Hepatocyte (in vitro differentiated cells): ENCODE measurements at regions not wholly inside any gene's neighbourhood (a gene's known extent, or its start where the extent isn't known, plus 50 kb on each side); places are given as distances from the start of the nearest gene placed in this dataset.

Experiments used
- EZH2 ChIP-seq: fragments of 200-600 bp; sonication (generic); IDR thresholded peaks from 2 replicates; pipeline ENCODE4 v1.6.1; 2016; ENCODE audit warnings: antibody characterized with exemption, mild to moderate bottlenecking, borderline replicate concordance
- EZH2phosphoT487 ChIP-seq: fragments of 200-600 bp; sonication (generic); IDR thresholded peaks from one replicate; pipeline ENCODE4 v1.6.1; 2018; ENCODE audit warnings: antibody characterized with exemption, mild to moderate bottlenecking, low read depth, moderate library complexity; ENCODE audit not compliant: unreplicated experiment, severe bottlenecking
- TF ChIP-seq, protein P1 (sequence below): fragments of 200-600 bp; sonication (generic); IDR thresholded peaks from 2 replicates; pipeline ENCODE4 v1.5.1; 2016; ENCODE audit warnings: antibody characterized with exemption, mild to moderate bottlenecking; ENCODE audit not compliant: poor library complexity

DNA sequence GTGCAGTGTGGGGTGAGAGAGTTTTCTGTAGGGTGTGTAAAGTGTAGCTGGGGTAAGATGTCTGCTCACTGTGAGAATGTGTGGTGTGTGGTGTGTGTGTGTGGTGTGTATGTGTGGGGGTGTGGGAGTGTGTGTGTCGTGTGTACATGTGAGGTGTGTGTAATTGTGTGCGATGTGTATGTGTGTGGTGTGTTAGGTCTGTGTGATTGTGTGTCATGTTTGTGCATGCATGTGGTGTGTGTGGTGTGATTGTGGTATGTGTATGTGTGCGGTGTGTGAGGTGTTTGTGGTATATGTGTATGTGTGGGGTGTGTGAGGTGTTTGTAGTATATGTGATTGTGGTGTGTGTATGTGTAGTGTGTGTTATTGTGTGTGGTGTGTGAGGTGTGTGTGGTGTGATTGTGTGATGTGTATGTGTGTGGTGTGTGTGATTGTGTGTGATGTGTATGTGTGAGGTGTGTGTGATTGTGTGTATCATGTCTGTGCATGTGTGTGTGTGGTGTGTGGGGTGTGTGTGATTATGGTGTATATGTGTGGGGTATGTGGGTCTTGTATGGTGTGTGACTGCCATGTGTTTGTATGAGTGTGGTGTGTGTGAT lies 241.7 kb upstream of the HDAC4 start:
- TF ChIP-seq, protein P1, sequence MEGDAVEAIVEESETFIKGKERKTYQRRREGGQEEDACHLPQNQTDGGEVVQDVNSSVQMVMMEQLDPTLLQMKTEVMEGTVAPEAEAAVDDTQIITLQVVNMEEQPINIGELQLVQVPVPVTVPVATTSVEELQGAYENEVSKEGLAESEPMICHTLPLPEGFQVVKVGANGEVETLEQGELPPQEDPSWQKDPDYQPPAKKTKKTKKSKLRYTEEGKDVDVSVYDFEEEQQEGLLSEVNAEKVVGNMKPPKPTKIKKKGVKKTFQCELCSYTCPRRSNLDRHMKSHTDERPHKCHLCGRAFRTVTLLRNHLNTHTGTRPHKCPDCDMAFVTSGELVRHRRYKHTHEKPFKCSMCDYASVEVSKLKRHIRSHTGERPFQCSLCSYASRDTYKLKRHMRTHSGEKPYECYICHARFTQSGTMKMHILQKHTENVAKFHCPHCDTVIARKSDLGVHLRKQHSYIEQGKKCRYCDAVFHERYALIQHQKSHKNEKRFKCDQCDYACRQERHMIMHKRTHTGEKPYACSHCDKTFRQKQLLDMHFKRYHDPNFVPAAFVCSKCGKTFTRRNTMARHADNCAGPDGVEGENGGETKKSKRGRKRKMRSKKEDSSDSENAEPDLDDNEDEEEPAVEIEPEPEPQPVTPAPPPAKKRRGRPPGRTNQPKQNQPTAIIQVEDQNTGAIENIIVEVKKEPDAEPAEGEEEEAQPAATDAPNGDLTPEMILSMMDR, result no peak
- TF ChIP-seq EZH2, result no peak
- TF ChIP-seq EZH2phosphoT487, result no peak
